HG02884 (cell line): ENCODE measurements at regions not wholly inside any gene's neighbourhood (a gene's known extent, or its start where the extent isn't known, plus 50 kb on each side); places are given as distances from the start of the nearest gene placed in this dataset.
A peak's percentile ranks its signal among the peaks of the same experiment; 100 is the strongest.
"Not testable (repeated sequence)": the region's sequence is repeated elsewhere in the genome, so short reads cannot be mapped to it uniquely, and the experiment has no call there.

Experiments
- ATAC-seq: cut with Tn5 transposase; IDR thresholded peaks from one replicate; pipeline ENCODE4 v1.9.1; 2021; ENCODE audit warnings: mild to moderate bottlenecking, moderate library complexity; ENCODE audit not compliant: unreplicated experiment

GRCh38 chr13:71304861-71305260 is 562.1 kb downstream of the DACH1 start:
- ATAC-seq = no peak

- ATAC-seq = no peak
These were observed 563.9 kb downstream of the DACH1 start for GRCh38 chr13:71303144-71303543.

- no peak for ATAC-seq
These were observed 566.4 kb downstream of the DACH1 start for GRCh38 chr13:71300602-71301001.

- peak; percentile 3 for ATAC-seq
These were observed 575.2 kb downstream of the DACH1 start for GRCh38 chr13:71291842-71292146.

- peak; percentile 82 for ATAC-seq
These were observed 575.8 kb downstream of the DACH1 start for GRCh38 chr13:71290963-71291841.

- not testable (repeated sequence) for ATAC-seq
These were observed 577.0 kb downstream of the DACH1 start for GRCh38 chr13:71289980-71290379.

- no peak for ATAC-seq
These were observed 581.3 kb downstream of the DACH1 start for GRCh38 chr13:71285700-71286099.

- ATAC-seq = no peak
These were observed 588.5 kb downstream of the DACH1 start for GRCh38 chr13:71278512-71278911.

- peak; percentile 92 for ATAC-seq
These were observed 591.9 kb downstream of the DACH1 start for GRCh38 chr13:71274923-71275608.

- no peak for ATAC-seq
These were observed 605.7 kb downstream of the DACH1 start for GRCh38 chr13:71261256-71261655.

GRCh38 chr13:71260246-71260645 is 606.8 kb downstream of the DACH1 start:
- ATAC-seq = no peak

GRCh38 chr13:71255633-71256032 is 611.4 kb downstream of the DACH1 start:
- ATAC-seq = no peak

GRCh38 chr13:71254384-71254783 is 612.6 kb downstream of the DACH1 start:
- no peak for ATAC-seq

GRCh38 chr13:71252184-71252704 is 614.8 kb downstream of the DACH1 start:
- ATAC-seq = no peak

GRCh38 chr13:71251292-71251951 is 615.6 kb downstream of the DACH1 start:
- no peak for ATAC-seq

GRCh38 chr13:71249011-71249410 is 618.0 kb downstream of the DACH1 start:
- ATAC-seq = no peak

GRCh38 chr13:71244161-71244560 is 622.8 kb downstream of the DACH1 start:
- ATAC-seq = no peak

- no peak for ATAC-seq
These were observed 624.8 kb downstream of the DACH1 start for GRCh38 chr13:71242201-71242600.

- no peak for ATAC-seq
These were observed 626.1 kb downstream of the DACH1 start for GRCh38 chr13:71240911-71241310.

GRCh38 chr13:71237332-71237731 is 629.7 kb downstream of the DACH1 start:
- ATAC-seq = no peak

- no peak for ATAC-seq
These were observed 647.1 kb downstream of the DACH1 start for GRCh38 chr13:71219698-71220415.
